ENCODE measurements at regions not wholly inside any gene's neighbourhood (a gene's known extent, or its start where the extent isn't known, plus 50 kb on each side); places are given as distances from the start of the nearest gene placed in this dataset.
"Not testable (repeated sequence)": the region's sequence is repeated elsewhere in the genome, so short reads cannot be mapped to it uniquely, and the experiment has no call there.

GRCh38 chr2:43010438-43011157, 215.8 kb downstream of the ZFP36L2 start:
- no peak for DNase-seq

GRCh38 chr2:43009448-43009847, 217.0 kb downstream of the ZFP36L2 start:
- DNase-seq = no peak

- no peak for DNase-seq
These were observed 216.0 kb upstream of the HAAO start for GRCh38 chr2:43008388-43008787.

DNA sequence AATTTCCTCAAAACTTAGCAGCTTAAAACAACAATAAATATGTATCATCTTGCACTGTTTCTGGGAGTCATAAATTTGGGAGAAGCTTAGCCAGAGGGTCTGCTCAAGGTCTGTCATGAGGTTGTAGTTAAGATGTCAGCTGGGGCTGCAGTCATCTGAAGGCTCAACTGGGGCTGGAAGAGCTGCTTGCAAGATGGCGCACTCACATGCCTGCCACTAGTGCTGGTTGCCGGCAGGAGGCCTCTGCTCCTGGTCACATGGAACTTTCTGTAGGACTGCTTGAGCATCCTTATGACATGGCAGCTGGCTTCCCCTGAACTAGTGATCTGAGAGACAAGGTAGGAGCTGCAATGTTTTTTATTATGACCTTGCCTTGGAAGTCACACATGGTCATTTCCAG, 215.5 kb upstream of the HAAO start:
- DNase-seq = no peak

GRCh38 chr2:43006834-43007543, 214.6 kb upstream of the HAAO start:
- DNase-seq = no peak

GRCh38 chr2:43005975-43006833, 213.8 kb upstream of the HAAO start:
- no peak for DNase-seq

DNA sequence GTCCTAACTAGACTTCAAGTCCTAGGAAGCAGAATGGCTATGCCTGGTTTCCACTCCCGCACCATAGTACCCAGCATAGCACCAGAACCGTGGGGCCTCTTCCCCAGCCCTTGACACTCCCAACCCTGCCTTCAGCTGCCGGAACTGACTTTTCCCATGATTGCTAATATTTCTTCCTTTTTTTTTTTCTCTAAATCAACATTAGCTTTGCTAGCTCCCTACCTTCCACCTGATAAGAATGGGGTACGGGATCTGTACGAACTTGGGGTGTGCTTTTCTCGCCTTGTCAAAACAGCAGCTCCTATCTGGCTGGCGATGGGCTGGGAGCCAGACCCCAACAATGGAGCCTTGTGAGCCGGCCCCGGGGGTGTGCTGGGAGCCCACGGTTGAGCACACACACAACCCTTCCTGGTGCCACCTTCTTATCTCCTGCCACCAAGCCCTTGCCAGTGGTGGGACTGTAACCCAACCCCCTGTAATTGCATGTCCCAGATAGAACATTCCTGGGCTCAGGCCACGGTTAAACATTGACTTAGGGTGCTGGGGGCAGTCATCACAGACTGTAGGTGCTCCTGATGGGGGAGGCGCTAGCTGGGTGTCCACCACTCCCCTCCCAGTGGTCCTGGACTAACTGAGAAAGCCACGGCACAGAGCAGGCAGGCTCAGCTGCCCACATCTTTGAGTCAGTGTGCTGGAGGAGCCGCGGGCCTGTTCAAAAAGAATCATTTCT, 213.0 kb upstream of the HAAO start:
- no peak for DNase-seq

DNA sequence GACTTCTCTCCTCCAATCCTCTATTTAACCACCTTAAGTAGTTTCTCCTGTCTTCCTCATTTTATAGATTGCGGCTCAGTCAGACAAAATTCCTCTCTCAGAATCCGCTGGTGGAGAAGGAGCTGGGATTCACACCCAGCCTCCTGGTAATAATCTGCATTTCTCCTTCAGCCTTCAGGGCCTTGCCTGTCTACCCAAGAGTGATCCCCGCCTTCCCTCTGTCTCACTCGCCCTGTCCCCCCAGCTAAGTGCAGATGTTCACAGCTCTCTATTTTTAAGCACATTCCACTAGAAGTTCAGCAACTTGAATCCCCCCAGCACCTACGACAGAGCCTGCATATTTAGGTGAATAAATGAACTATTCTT, 212.5 kb upstream of the HAAO start:
- DNase-seq = no peak

GRCh38 chr2:43004126-43004865, 211.9 kb upstream of the HAAO start:
- not testable (repeated sequence) for DNase-seq

DNA sequence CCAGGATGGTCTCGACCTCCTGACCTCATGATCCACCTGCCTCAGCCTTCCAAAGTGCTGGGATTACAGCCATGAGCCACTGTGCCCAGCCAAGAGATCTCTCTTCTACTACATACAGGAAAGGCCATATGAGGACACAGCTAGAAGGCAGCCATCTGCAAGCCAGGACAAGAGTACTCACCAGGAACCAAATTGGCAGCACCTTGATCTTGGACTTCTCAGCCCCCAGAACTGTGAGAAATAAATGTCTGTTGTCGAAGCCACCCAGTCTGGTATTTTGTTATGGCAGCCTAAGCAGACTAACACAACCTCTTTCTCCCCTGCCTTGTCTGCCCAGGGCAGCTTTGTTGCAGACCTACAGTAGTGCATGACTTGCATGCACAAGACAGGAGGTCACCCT, 211.3 kb upstream of the HAAO start:
- no peak for DNase-seq

DNA sequence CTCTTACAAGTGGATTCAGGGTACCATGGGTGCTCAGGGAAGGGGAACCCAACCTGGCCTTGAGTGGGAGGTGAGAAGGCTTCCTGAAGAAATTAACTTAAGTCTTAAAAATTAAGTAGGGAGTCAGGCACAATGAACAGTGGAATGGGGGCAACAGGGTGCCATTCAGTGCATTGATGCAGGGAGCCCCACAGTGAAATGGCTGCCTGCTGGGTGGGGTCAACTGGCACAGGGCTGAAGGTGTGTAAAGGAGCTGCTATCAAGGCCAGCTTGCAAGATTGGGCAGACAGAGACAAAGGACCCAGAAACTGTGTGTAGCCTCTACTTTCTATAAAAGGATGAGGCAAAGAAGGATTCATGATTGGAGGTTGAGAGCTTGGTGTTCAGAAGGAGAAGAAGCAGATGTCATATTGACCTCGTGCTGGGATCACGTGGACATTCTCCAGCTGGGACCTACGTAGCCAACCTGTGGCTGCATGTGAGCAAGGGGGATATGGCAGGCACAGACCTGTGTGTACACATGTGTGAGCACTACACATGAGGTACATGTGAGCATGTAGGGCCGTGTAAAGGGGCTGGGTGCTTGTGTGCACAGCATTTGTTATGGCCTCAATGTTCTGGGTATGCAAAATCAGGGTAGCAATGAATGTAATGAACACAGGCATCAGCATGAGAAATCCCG, 209.5 kb upstream of the HAAO start:
- DNase-seq = no peak

DNA sequence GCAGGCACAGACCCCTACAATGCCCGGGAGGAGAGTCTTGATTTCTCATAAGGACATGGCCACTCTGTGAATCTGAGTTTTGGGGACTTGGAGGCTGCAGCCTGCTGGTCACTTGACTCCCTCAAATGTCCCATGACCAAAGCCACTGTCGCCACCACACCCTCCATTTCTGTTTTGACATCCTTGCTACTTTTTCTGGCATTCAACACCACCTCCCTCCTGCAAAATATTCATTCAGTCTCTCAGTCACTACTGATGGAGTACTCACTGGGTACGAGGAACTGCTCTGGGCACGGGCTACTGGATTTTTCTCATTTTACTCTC, 208.6 kb upstream of the HAAO start:
- DNase-seq = no peak

DNA sequence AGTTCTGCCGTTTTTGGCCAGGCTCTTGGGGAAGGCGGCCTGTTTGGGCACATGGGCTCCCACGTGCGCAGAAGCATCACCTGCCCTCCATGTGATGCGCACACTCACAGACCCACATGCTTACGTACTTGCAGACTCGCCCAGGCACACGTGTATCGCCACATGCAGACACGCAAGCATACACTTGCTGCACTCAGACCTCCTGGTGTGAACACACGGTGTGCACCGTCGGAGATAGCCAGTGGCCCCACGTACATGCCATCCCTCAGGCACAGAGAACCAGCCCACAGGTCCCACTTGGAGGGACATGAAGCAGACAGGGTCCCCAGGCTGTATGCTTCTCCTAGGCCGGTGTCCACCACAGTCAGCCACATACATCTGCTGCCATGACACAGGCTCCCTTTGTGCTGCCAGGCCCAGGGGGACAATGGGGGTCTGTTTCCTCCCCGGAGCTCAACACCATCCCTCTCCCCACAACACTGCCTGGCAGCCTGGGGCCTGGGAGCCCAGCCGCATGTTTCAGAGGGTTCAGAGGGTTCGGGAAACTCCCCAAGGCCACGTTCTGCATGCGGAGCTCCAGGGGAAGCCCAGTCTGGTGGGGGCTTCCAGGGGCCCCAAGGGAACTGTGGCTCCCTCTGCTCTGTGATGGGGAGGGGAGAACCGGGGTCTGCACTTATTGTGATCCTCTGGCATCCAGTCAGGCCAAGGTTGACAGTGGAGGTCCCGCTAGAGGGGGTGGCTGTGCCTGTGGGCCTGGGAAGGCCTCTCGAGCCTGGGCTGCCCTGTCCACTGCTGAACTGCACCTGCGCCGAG, 208.1 kb upstream of the HAAO start:
- DNase-seq = no peak

- DNase-seq = no peak
These were observed 207.5 kb upstream of the HAAO start for GRCh38 chr2:42999856-43000241.

DNA sequence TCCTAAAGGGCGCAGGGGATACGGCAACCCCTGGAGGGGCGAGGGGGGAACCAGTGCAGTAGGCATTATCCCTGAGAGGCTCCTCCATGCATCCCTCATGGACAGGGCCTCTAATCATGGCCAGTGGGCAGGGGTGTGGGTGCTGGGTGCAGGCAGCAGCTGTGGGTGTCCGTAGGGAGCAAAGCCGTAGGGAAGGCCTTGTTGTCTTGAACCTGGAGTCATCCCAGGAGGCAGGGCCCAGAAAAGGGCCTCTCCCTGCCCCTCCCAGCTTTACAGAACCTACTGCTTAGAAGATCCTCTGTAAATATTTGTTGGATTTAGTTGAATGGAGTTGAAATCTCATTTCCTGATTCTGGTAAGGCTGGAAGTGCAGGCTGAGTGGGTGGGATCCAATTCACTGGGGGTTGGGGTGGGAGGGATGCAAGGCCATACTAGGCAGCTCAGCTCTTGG, 207.0 kb upstream of the HAAO start:
- DNase-seq = no peak

DNA sequence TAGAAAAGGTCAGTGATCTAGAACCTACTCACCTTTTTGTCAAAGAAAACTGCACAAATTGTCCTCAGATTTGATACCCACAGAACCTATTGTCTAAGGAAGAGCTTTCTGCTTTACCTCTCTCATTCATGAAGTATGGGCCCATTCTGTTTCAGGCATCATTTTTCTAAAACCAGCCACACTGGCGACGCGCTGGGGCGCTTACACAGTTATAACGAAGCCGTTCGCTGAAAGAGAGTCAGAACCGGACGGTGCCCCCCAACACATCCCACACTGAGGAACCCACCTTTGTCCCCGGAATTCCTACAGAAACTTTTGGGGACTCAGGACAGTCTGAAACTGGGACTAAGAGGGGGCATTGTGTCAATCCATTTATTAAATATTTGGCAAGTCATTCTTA, 206.3 kb upstream of the HAAO start:
- no peak for DNase-seq

DNA sequence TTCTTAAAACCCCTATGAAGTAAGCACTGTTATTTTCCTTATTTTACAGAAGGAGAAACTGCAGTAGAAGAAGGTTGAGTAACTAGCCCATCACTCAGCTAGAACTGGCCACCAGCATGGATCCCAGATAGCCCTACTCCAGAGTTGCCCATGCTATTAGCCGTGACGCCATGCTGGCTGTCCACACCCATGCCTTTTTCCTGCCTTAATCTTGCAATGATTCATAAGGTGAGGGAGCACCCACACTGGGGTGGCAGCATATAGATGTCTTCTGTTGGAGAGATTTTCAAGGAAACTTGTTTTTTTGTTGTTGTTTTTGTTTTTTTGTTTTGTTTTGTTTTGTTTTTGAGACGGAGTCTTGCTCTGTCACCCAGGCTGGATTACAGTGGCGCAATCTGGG, 204.1 kb upstream of the HAAO start:
- no peak for DNase-seq

GRCh38 chr2:42995752-42996422, 203.5 kb upstream of the HAAO start:
- DNase-seq = no peak

- not testable (repeated sequence) for DNase-seq
These were observed 197.1 kb upstream of the HAAO start for GRCh38 chr2:42989283-42990081.
